Kidney epithelial cell (primary cell): ENCODE measurements at regions not wholly inside any gene's neighbourhood (a gene's known extent, or its start where the extent isn't known, plus 50 kb on each side); places are given as distances from the start of the nearest gene placed in this dataset.

Source experiments
- DNase-seq: peaks from one replicate; pipeline ENCODE4 v3.0.0-alpha.2; 2010; ENCODE audit warnings: low read depth
- H3K27me3 ChIP-seq: 2 replicates; pipeline ENCODE4 v1.6.0; 2011; ENCODE audit warnings: low read length; ENCODE audit not compliant: control insufficient read depth, insufficient read depth
- H3K36me3 ChIP-seq: 2 replicates; pipeline ENCODE4 v1.5.1; 2011; ENCODE audit warnings: low read length; ENCODE audit not compliant: control insufficient read depth, insufficient read depth
- H3K4me3 ChIP-seq: 2 replicates; pipeline ENCODE4 v1.5.1; 2011; ENCODE audit warnings: low read depth, mild to moderate bottlenecking, control low read depth, low read length
- CTCF ChIP-seq: IDR thresholded peaks from 2 replicates; pipeline ENCODE4 v1.5.1; 2011; ENCODE audit warnings: mild to moderate bottlenecking, moderate library complexity, low read length, control low read depth, inconsistent platforms; ENCODE audit not compliant: insufficient read depth, poor library complexity, severe bottlenecking

GRCh38 chr14:97978341-97978740, 1181.2 kb downstream of the VRK1 start:
- Histone ChIP-seq H3K36me3 (no peaks in the 10 kb centered on the region), H3K4me3 (no peak overlapping the region), H3K27me3 (no peaks in the 10 kb centered on the region)
- peak; percentile 18 for DNase-seq
- TF ChIP-seq CTCF, result peak; percentile 74

DNA sequence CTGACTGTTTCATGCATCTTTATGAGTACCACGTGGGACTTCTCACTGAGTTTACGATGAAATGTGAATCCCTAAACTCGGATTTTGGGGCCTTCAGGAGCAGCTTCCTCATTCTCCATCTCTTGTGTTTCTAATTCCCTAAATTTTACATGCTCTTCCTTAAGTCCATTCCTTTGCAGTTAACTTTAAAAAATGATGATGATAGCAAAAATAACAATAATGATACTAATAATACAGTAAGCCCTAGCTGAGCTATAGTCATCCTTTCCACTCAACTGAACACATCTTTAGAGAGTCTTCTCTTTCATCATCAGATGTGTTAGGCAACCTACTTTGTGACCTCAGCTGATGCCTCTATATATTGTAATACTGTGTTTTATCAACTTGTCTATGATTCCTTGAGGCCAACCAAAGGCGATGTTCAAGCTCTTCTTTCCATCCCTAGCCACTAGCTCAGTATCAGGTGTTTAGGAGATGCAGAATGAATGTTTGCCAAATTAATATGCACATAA, 1196.4 kb downstream of the VRK1 start:
- no peak for TF ChIP-seq CTCF
- no peak overlapping the region for H3K4me3 ChIP-seq

GRCh38 chr14:97994020-97994531, 1196.9 kb downstream of the VRK1 start:
- Histone ChIP-seq H3K4me3 (no peak overlapping the region), H3K36me3 (no peaks in the 10 kb centered on the region), H3K27me3 (no peaks in the 10 kb centered on the region)
- no peak for TF ChIP-seq CTCF
- DNase-seq, result no peak

More for the DNA sequence above, 1196.4 kb downstream of the VRK1 start:
- DNase-seq, result no peak
- H3K27me3 ChIP-seq, result no peaks in the 10 kb centered on the region
- no peaks in the 10 kb centered on the region for H3K36me3 ChIP-seq

DNA sequence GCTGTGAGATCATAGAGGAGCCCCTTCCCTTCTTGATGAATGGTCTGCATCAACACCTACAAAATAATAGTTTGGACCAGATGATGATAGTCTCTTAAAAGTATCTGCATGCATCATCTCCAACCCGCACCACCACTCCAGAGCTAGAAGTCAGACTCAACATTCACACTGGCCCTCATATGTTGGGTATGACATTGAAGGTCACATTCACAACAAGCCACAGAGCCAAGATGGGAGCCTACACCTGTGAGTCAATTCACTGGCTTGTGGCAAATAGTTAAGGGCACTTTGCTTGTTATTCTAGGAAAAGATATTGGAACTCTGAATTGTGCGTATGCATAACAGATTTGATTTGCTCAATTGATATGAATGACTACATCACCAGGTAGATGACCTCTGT, 1197.9 kb downstream of the VRK1 start:
- H3K27me3 ChIP-seq, result no peaks in the 10 kb centered on the region

GRCh38 chr14:97995531-97995930, 1198.3 kb downstream of the VRK1 start:
- no peak for TF ChIP-seq CTCF
- DNase-seq, result no peak
- H3K36me3 ChIP-seq, result no peaks in the 10 kb centered on the region

More for the DNA sequence above, 1197.9 kb downstream of the VRK1 start:
- no peak for TF ChIP-seq CTCF
- Histone ChIP-seq H3K36me3 (no peaks in the 10 kb centered on the region), H3K4me3 (no peak overlapping the region)
- no peak for DNase-seq

GRCh38 chr14:98006008-98006407, 1208.8 kb downstream of the VRK1 start:
- no peak overlapping the region for H3K4me3 ChIP-seq
- no peak for TF ChIP-seq CTCF
- H3K27me3 ChIP-seq, result no peaks in the 10 kb centered on the region
- H3K36me3 ChIP-seq, result no peaks in the 10 kb centered on the region
- DNase-seq, result no peak

More at GRCh38 chr14:97995531-97995930, 1198.3 kb downstream of the VRK1 start:
- H3K27me3 ChIP-seq, result no peaks in the 10 kb centered on the region
- H3K4me3 ChIP-seq, result no peak overlapping the region
